ENCODE measurements at regions not wholly inside any gene's neighbourhood (a gene's known extent, or its start where the extent isn't known, plus 50 kb on each side); places are given as distances from the start of the nearest gene placed in this dataset.

GRCh38 chr4:11898796-11899195 lies 470.1 kb upstream of the HS3ST1 start:
- no peak overlapping the region for H3K9ac ChIP-seq (ENCODE audit: low read depth in 2 of 2, low read length in 2 of 2)
- no peaks in the 10 kb centered on the region for H3K9me3 ChIP-seq
- no peaks in the 10 kb centered on the region for H3K27me3 ChIP-seq
- H3K4me3 ChIP-seq, result no peak overlapping the region
- no peak for DNase-seq
- no peak for TF ChIP-seq CTCF (IDR thresholded peaks at IDR 0.05)
- no peaks in the 10 kb centered on the region for H3K4me1 ChIP-seq
- H3K27ac ChIP-seq, result peak overlapping the region; percentile 6
- no peaks in the 10 kb centered on the region for H3K36me3 ChIP-seq
- intact Hi-C loops (cut with DNase I), result no loop called here

GRCh38 chr4:11895766-11896165 lies 467.1 kb upstream of the HS3ST1 start:
- no peaks in the 10 kb centered on the region for H3K36me3 ChIP-seq
- no peaks in the 10 kb centered on the region for H3K9me3 ChIP-seq
- H3K4me3 ChIP-seq, result no peak overlapping the region
- no peak for DNase-seq
- no peaks in the 10 kb centered on the region for H3K27me3 ChIP-seq
- intact Hi-C loops (cut with DNase I), result no loop called here
- H3K9ac ChIP-seq (ENCODE audit: low read depth in 2 of 2, low read length in 2 of 2), result no peak overlapping the region
- H3K4me1 ChIP-seq, result no peaks in the 10 kb centered on the region
- no peak for TF ChIP-seq CTCF (IDR thresholded peaks at IDR 0.05)
- no peak overlapping the region for H3K27ac ChIP-seq

- Histone ChIP-seq H3K9me3 (no peaks in the 10 kb centered on the region), H3K36me3 (no peaks in the 10 kb centered on the region), H3K9ac (ENCODE audit: low read depth in 2 of 2, low read length in 2 of 2) (no peak overlapping the region), H3K4me3 (no peak overlapping the region), H3K27me3 (no peaks in the 10 kb centered on the region), H3K27ac (no peak overlapping the region), H3K4me1 (no peaks in the 10 kb centered on the region)
- no peak for TF ChIP-seq CTCF (IDR thresholded peaks at IDR 0.05)
- no peak for DNase-seq
- intact Hi-C loops (cut with DNase I), result no loop called here
These were observed 466.3 kb upstream of the HS3ST1 start for GRCh38 chr4:11894977-11895376.

- no peaks in the 10 kb centered on the region for H3K9me3 ChIP-seq
- H3K4me3 ChIP-seq, result no peak overlapping the region
- H3K9ac ChIP-seq (ENCODE audit: low read depth in 2 of 2, low read length in 2 of 2), result no peak overlapping the region
- intact Hi-C loops (cut with DNase I), result no loop called here
- H3K36me3 ChIP-seq, result no peaks in the 10 kb centered on the region
- no peak for DNase-seq
- no peak overlapping the region for H3K27ac ChIP-seq
- no peaks in the 10 kb centered on the region for H3K27me3 ChIP-seq
- no peak for TF ChIP-seq CTCF (IDR thresholded peaks at IDR 0.05)
- H3K4me1 ChIP-seq, result no peaks in the 10 kb centered on the region
These were observed 465.5 kb upstream of the HS3ST1 start for GRCh38 chr4:11894221-11894620.

GRCh38 chr4:11889099-11889498 lies 460.4 kb upstream of the HS3ST1 start:
- no peaks in the 10 kb centered on the region for H3K27me3 ChIP-seq
- TF ChIP-seq CTCF (IDR thresholded peaks at IDR 0.05), result no peak
- H3K9ac ChIP-seq (ENCODE audit: low read depth in 2 of 2, low read length in 2 of 2), result no peak overlapping the region
- H3K27ac ChIP-seq, result no peak overlapping the region
- H3K9me3 ChIP-seq, result no peaks in the 10 kb centered on the region
- intact Hi-C loops (cut with DNase I), result no loop called here
- DNase-seq, result no peak
- no peak overlapping the region for H3K4me3 ChIP-seq
- no peaks in the 10 kb centered on the region for H3K36me3 ChIP-seq
- no peaks in the 10 kb centered on the region for H3K4me1 ChIP-seq

- H3K9ac ChIP-seq (ENCODE audit: low read depth in 2 of 2, low read length in 2 of 2), result no peak overlapping the region
- no peak for DNase-seq
- TF ChIP-seq CTCF (IDR thresholded peaks at IDR 0.05), result no peak
- no peaks in the 10 kb centered on the region for H3K36me3 ChIP-seq
- intact Hi-C loops (cut with DNase I), result no loop called here
- no peaks in the 10 kb centered on the region for H3K27me3 ChIP-seq
- H3K4me3 ChIP-seq, result no peak overlapping the region
- H3K9me3 ChIP-seq, result no peaks in the 10 kb centered on the region
- no peak overlapping the region for H3K27ac ChIP-seq
- no peaks in the 10 kb centered on the region for H3K4me1 ChIP-seq
These were observed 453.3 kb upstream of the HS3ST1 start for GRCh38 chr4:11881947-11882346.

All from colonic mucosa (tissue), 4 donors.